ENCODE measurements at regions not wholly inside any gene's neighbourhood (a gene's known extent, or its start where the extent isn't known, plus 50 kb on each side); places are given as distances from the start of the nearest gene placed in this dataset.

DNA sequence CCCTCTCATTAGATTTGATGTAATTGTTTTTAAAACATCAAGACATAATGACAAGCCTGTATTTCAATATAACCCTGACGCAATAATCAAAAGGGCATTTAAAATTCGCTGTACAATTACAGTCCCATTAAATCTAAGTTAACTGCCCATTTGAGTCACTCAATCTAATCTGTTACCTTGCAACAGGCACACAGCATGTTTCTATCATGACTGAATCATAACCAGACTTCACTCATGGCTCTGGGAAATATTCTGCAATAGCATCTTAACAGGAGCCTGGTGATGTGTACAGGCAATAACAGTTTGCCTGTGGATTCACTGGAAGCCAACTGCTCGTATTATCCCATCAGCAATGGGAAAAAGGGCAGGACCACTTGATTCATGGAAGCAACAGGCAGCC lies 142.3 kb upstream of the NCKAP5 start:
- no peaks in the 10 kb centered on the region for H3K27me3 Mint-ChIP-seq (ENCODE audit: insufficient read depth, unreplicated experiment)
- peaks cover 7% of the 10 kb centered on the region for H3K4me1 Mint-ChIP-seq (ENCODE audit: low read depth, unreplicated experiment)
- no peaks in the 10 kb centered on the region for H3K27me3 ChIP-seq (replicated peaks; ENCODE audit: control insufficient read depth, insufficient read depth, low read length)
- H3K36me3 ChIP-seq (ENCODE audit: control insufficient read depth, insufficient read depth, low read length) = no peaks in the 10 kb centered on the region
- intact Hi-C loops (cut with micrococcal nuclease; ENCODE audit: unreplicated experiment) = no loop called here
- ChIA-PET POLR2A (no interaction called here), CTCF (no interaction called here)
- no peaks in the 10 kb centered on the region for H3K36me3 Mint-ChIP-seq (ENCODE audit: insufficient read depth, unreplicated experiment)
- DNase-seq = no peak
- no peak overlapping the region for H3K4me3 ChIP-seq (ENCODE audit: low read depth, low read length)
- peaks cover 11% of the 10 kb centered on the region for H3K4me1 ChIP-seq
- no TSS peak for BruUV-seq (replicated peaks)
- no peak overlapping the region for H3K27ac Mint-ChIP-seq (ENCODE audit: unreplicated experiment)
- H3K9me3 Mint-ChIP-seq (ENCODE audit: unreplicated experiment) = peaks cover 15% of the 10 kb centered on the region
- TF ChIP-seq, protein P1, sequence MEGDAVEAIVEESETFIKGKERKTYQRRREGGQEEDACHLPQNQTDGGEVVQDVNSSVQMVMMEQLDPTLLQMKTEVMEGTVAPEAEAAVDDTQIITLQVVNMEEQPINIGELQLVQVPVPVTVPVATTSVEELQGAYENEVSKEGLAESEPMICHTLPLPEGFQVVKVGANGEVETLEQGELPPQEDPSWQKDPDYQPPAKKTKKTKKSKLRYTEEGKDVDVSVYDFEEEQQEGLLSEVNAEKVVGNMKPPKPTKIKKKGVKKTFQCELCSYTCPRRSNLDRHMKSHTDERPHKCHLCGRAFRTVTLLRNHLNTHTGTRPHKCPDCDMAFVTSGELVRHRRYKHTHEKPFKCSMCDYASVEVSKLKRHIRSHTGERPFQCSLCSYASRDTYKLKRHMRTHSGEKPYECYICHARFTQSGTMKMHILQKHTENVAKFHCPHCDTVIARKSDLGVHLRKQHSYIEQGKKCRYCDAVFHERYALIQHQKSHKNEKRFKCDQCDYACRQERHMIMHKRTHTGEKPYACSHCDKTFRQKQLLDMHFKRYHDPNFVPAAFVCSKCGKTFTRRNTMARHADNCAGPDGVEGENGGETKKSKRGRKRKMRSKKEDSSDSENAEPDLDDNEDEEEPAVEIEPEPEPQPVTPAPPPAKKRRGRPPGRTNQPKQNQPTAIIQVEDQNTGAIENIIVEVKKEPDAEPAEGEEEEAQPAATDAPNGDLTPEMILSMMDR (IDR thresholded peaks at IDR 0.05; ENCODE audit: insufficient read depth in 1 of 2, low read depth in 1 of 2, low read length in 1 of 2, severe bottlenecking in 1 of 2, unreplicated experiment in 1 of 2) = no peak
- H3K9me3 ChIP-seq = no peaks in the 10 kb centered on the region
- H3K4me3 Mint-ChIP-seq (ENCODE audit: unreplicated experiment) = no peak overlapping the region

DNA sequence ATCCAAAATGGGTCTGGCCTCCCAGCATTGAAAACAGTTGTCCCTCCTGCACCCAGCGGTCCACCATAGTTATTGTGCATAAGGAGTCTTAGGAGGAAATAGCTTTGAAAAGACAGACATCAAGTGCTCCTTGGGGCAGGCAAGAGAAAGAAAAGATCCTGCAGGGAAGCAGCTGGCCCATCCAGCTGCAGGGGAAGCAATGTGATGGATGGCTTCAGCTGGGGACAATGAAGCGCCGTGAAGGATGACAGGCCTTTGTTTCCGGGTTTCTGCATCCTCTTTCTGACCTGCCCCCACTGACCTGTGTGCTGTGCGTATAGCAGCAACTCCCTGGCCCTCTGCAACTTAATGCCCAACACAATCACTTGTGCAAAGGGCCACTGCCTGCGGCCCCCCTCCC lies 142.9 kb upstream of the NCKAP5 start:
- Mint-ChIP-seq H3K27me3 (ENCODE audit: insufficient read depth, unreplicated experiment) (no peaks in the 10 kb centered on the region), H3K4me1 (ENCODE audit: low read depth, unreplicated experiment) (peaks cover 7% of the 10 kb centered on the region), H3K36me3 (ENCODE audit: insufficient read depth, unreplicated experiment) (no peaks in the 10 kb centered on the region), H3K4me3 (ENCODE audit: unreplicated experiment) (no peak overlapping the region), H3K9me3 (ENCODE audit: unreplicated experiment) (peaks cover 15% of the 10 kb centered on the region), H3K27ac (ENCODE audit: unreplicated experiment) (no peak overlapping the region)
- no peaks in the 10 kb centered on the region for H3K9me3 ChIP-seq
- ChIA-PET CTCF (no interaction called here), POLR2A (no interaction called here)
- BruUV-seq (replicated peaks) = no TSS peak
- DNase-seq = no peak
- H3K36me3 ChIP-seq (ENCODE audit: control insufficient read depth, insufficient read depth, low read length) = no peaks in the 10 kb centered on the region
- no peak overlapping the region for H3K4me3 ChIP-seq (ENCODE audit: low read depth, low read length)
- H3K4me1 ChIP-seq = peaks cover 8% of the 10 kb centered on the region
- intact Hi-C loops (cut with micrococcal nuclease; ENCODE audit: unreplicated experiment) = no loop called here
- TF ChIP-seq, protein P1 (IDR thresholded peaks at IDR 0.05; ENCODE audit: insufficient read depth in 1 of 2, low read depth in 1 of 2, low read length in 1 of 2, severe bottlenecking in 1 of 2, unreplicated experiment in 1 of 2) = no peak
- no peaks in the 10 kb centered on the region for H3K27me3 ChIP-seq (replicated peaks; ENCODE audit: control insufficient read depth, insufficient read depth, low read length)

DNA sequence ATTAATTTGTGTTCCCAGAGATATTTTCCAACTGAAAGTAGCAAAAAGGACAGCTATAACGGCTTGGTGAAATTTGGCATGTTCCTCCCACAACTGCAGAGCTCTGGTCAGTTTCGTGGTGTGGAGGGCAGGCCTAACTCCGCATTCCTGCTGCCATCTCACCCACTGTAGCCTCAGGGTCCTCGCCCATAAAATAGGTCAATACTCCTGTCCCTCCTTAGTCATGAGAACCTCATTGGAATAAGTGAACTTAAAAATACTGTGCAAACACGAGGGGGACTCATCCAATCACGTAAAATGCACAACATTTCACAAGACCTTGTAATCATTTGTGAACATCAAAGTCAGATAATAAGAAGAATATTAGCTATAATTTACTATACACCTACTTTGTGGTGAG lies 143.5 kb upstream of the NCKAP5 start:
- POLR2A ChIA-PET = no interaction called here
- Mint-ChIP-seq H3K27ac (ENCODE audit: unreplicated experiment) (no peak overlapping the region), H3K27me3 (ENCODE audit: insufficient read depth, unreplicated experiment) (no peaks in the 10 kb centered on the region), H3K36me3 (ENCODE audit: insufficient read depth, unreplicated experiment) (no peaks in the 10 kb centered on the region), H3K4me1 (ENCODE audit: low read depth, unreplicated experiment) (peaks cover 3% of the 10 kb centered on the region), H3K4me3 (ENCODE audit: unreplicated experiment) (no peak overlapping the region), H3K9me3 (ENCODE audit: unreplicated experiment) (peaks cover 15% of the 10 kb centered on the region)
- Histone ChIP-seq H3K27me3 (replicated peaks; ENCODE audit: control insufficient read depth, insufficient read depth, low read length) (no peaks in the 10 kb centered on the region), H3K36me3 (ENCODE audit: control insufficient read depth, insufficient read depth, low read length) (no peaks in the 10 kb centered on the region), H3K4me1 (peaks cover 2% of the 10 kb centered on the region), H3K9me3 (no peaks in the 10 kb centered on the region), H3K4me3 (ENCODE audit: low read depth, low read length) (no peak overlapping the region)
- intact Hi-C loops (cut with micrococcal nuclease; ENCODE audit: unreplicated experiment) = no loop called here
- CTCF ChIA-PET = no interaction called here
- no TSS peak for BruUV-seq (replicated peaks)
- DNase-seq = no peak
- TF ChIP-seq, protein P1 (IDR thresholded peaks at IDR 0.05; ENCODE audit: insufficient read depth in 1 of 2, low read depth in 1 of 2, low read length in 1 of 2, severe bottlenecking in 1 of 2, unreplicated experiment in 1 of 2) = no peak
